Suprapubic skin (tissue), 4 donors: ENCODE measurements at regions not wholly inside any gene's neighbourhood (a gene's known extent, or its start where the extent isn't known, plus 50 kb on each side); places are given as distances from the start of the nearest gene placed in this dataset.

Experiments used
- DNase-seq, 2 donors: peaks; one replicate each; pipeline ENCODE4 v3.0.0-alpha.2; 2019; ENCODE audit warnings: low spot score in 2 of 2
- H3K27ac ChIP-seq: fragments of 200-600 bp; sonication (generic); one replicate; pipeline ENCODE4 v1.5.1; 2019
- H3K27me3 ChIP-seq: fragments of 200-600 bp; sonication (generic); one replicate; pipeline ENCODE4 v1.5.1; 2019
- H3K36me3 ChIP-seq: fragments of 200-600 bp; sonication (generic); one replicate; pipeline ENCODE4 v1.5.1; 2019
- H3K4me1 ChIP-seq: fragments of 200-600 bp; sonication (generic); one replicate; pipeline ENCODE4 v1.5.1; 2019
- H3K4me3 ChIP-seq: fragments of 200-600 bp; sonication (generic); one replicate; pipeline ENCODE4 v1.5.1; 2019; ENCODE audit warnings: mild to moderate bottlenecking
- H3K9me3 ChIP-seq: fragments of 200-600 bp; sonication (generic); one replicate; pipeline ENCODE4 v1.5.1; 2019
- CTCF ChIP-seq, 2 donors: fragments of 200-600 bp in 1 of 2; fragments of 450-650 bp in 1 of 2; sonication (generic) in 1 of 2; IDR thresholded peaks; one replicate each; pipeline ENCODE4 v1.5.1; 2016 to 2019; ENCODE audit warnings: antibody characterized with exemption in 2 of 2, mild to moderate bottlenecking in 1 of 2, moderate library complexity in 1 of 2
- EP300 ChIP-seq: sonication (generic); formaldehyde crosslinking; IDR thresholded peaks from one replicate; pipeline ENCODE4 v1.6.1; 2017; ENCODE audit warnings: antibody characterized with exemption
- POLR2A ChIP-seq, 2 donors: fragments of 450-650 bp; IDR thresholded peaks; one replicate each; pipeline ENCODE4 v1.6.1; 2017; ENCODE audit warnings: antibody characterized with exemption in 2 of 2, mild to moderate bottlenecking in 2 of 2, moderate library complexity in 2 of 2
- POLR2AphosphoS5 ChIP-seq, 3 donors: sonication (generic); formaldehyde crosslinking; IDR thresholded peaks; one replicate each; pipeline ENCODE4 v1.6.1; 2017; ENCODE audit warnings: antibody characterized with exemption in 3 of 3
- WGBS: methylation state at CpG from one replicate; pipeline ENCODE4 v1.1.5; 2018; 5-methylcytosine and 5-hydroxymethylcytosine counted together

- Histone ChIP-seq H3K4me1 (no peaks in the 10 kb centered on the region), H3K36me3 (no peaks in the 10 kb centered on the region), H3K4me3 (no peak overlapping the region), H3K9me3 (no peaks in the 10 kb centered on the region), H3K27ac (no peak overlapping the region), H3K27me3 (no peaks in the 10 kb centered on the region)
- 77% methylated on average over 8 of the region's 8 CpGs for WGBS
- TF ChIP-seq EP300 (no peak), POLR2A (IDR thresholded peaks at IDR 0.05) (no peak), CTCF (IDR thresholded peaks at IDR 0.05) (no peak), POLR2AphosphoS5 (IDR thresholded peaks at IDR 0.05) (no peak)
- DNase-seq = no peak
Measured at GRCh38 chr15:93250950-93251349, 161.9 kb upstream of the RGMA start.

GRCh38 chr15:93250209-93250608 lies 161.2 kb upstream of the RGMA start:
- Histone ChIP-seq H3K9me3 (no peaks in the 10 kb centered on the region), H3K27me3 (no peaks in the 10 kb centered on the region), H3K36me3 (no peaks in the 10 kb centered on the region), H3K4me1 (no peaks in the 10 kb centered on the region), H3K4me3 (no peak overlapping the region), H3K27ac (no peak overlapping the region)
- DNase-seq = no peak
- 66% methylated on average over 2 of the region's 2 CpGs for WGBS
- TF ChIP-seq POLR2A (IDR thresholded peaks at IDR 0.05) (no peak), POLR2AphosphoS5 (IDR thresholded peaks at IDR 0.05) (no peak), CTCF (IDR thresholded peaks at IDR 0.05) (no peak), EP300 (no peak)

GRCh38 chr15:93249623-93250022 lies 160.6 kb upstream of the RGMA start:
- no peaks in the 10 kb centered on the region for H3K9me3 ChIP-seq
- no peak for DNase-seq
- TF ChIP-seq POLR2A (IDR thresholded peaks at IDR 0.05) = no peak
- no peaks in the 10 kb centered on the region for H3K36me3 ChIP-seq
- no peak overlapping the region for H3K4me3 ChIP-seq
- 57% methylated on average over 7 of the region's 7 CpGs for WGBS
- no peak overlapping the region for H3K27ac ChIP-seq
- no peaks in the 10 kb centered on the region for H3K4me1 ChIP-seq
- no peaks in the 10 kb centered on the region for H3K27me3 ChIP-seq

GRCh38 chr15:93247466-93248121 lies 158.6 kb upstream of the RGMA start:
- WGBS = 95% methylated on average over 8 of the region's 14 CpGs
- no peak for DNase-seq
- H3K36me3 ChIP-seq = no peaks in the 10 kb centered on the region
- H3K27ac ChIP-seq = no peak overlapping the region
- H3K4me1 ChIP-seq = no peaks in the 10 kb centered on the region
- no peaks in the 10 kb centered on the region for H3K27me3 ChIP-seq
- TF ChIP-seq EP300 (no peak), POLR2AphosphoS5 (IDR thresholded peaks at IDR 0.05) (no peak)
- no peak overlapping the region for H3K4me3 ChIP-seq
- H3K9me3 ChIP-seq = no peaks in the 10 kb centered on the region

- no peaks in the 10 kb centered on the region for H3K27me3 ChIP-seq
- TF ChIP-seq POLR2A (IDR thresholded peaks at IDR 0.05) (no peak), POLR2AphosphoS5 (IDR thresholded peaks at IDR 0.05) (no peak), EP300 (no peak), CTCF (IDR thresholded peaks at IDR 0.05) (no peak)
- WGBS = 90% methylated on average over 21 of the region's 25 CpGs
- no peaks in the 10 kb centered on the region for H3K9me3 ChIP-seq
- H3K4me1 ChIP-seq = no peaks in the 10 kb centered on the region
- H3K27ac ChIP-seq = no peak overlapping the region
- no peaks in the 10 kb centered on the region for H3K36me3 ChIP-seq
- DNase-seq = no peak
- no peak overlapping the region for H3K4me3 ChIP-seq
Measured at GRCh38 chr15:93246266-93247242, 157.5 kb upstream of the RGMA start.

GRCh38 chr15:93245661-93246042 lies 156.6 kb upstream of the RGMA start:
- 73% methylated on average over 4 of the region's 5 CpGs for WGBS
- H3K36me3 ChIP-seq = no peaks in the 10 kb centered on the region
- DNase-seq = no peak
- H3K27ac ChIP-seq = no peak overlapping the region
- no peaks in the 10 kb centered on the region for H3K9me3 ChIP-seq
- TF ChIP-seq POLR2AphosphoS5 (IDR thresholded peaks at IDR 0.05) = no peak
- TF ChIP-seq CTCF (IDR thresholded peaks at IDR 0.05) = no peak
- TF ChIP-seq EP300 = no peak
- TF ChIP-seq POLR2A (IDR thresholded peaks at IDR 0.05) = no peak
- H3K27me3 ChIP-seq = no peaks in the 10 kb centered on the region
- H3K4me1 ChIP-seq = no peaks in the 10 kb centered on the region
- H3K4me3 ChIP-seq = no peak overlapping the region
